H1 (cell line): ENCODE measurements at regions not wholly inside any gene's neighbourhood (a gene's known extent, or its start where the extent isn't known, plus 50 kb on each side); places are given as distances from the start of the nearest gene placed in this dataset.

Experiments used
- ATF2 ChIP-seq: IDR thresholded peaks from 2 replicates; pipeline ENCODE4 v1.6.1; 2012; ENCODE audit warnings: low read length, inconsistent platforms
- CHD2 ChIP-seq: IDR thresholded peaks from 2 replicates; pipeline ENCODE4 v1.6.1; 2012; ENCODE audit warnings: low read length, improper control_type of control experiment
- CHD7 ChIP-seq: fragments of 300-600 bp; sonication (generic); IDR thresholded peaks from 2 replicates; pipeline ENCODE4 v1.7.1; 2012; ENCODE audit warnings: low read length, moderate library complexity, mild to moderate bottlenecking, inconsistent platforms; ENCODE audit not compliant: insufficient replicate concordance
- CREB1 ChIP-seq: IDR thresholded peaks from 2 replicates; pipeline ENCODE4 v1.6.1; 2012; ENCODE audit warnings: inconsistent platforms
- CTCF ChIP-seq, 3 experiments: IDR thresholded peaks; 1 replicate in 2 of 3; 2 replicates in 1 of 3; pipeline versions ENCODE4 v1.5.1 to v1.6.1; 2011; ENCODE audit warnings: low read length in 3 of 3, mild to moderate bottlenecking in 3 of 3, inconsistent platforms in 2 of 3, low read depth in 1 of 3, moderate library complexity in 1 of 3; ENCODE audit not compliant: insufficient read depth in 1 of 3; ENCODE audit errors: control extremely low read depth in 1 of 3
- EP300 ChIP-seq, 2 experiments: IDR thresholded peaks; 1 replicate in 1 of 2; 2 replicates in 1 of 2; pipeline ENCODE4 v1.6.1; 2011 to 2012; ENCODE audit warnings: low read depth in 2 of 2, low read length in 2 of 2, mild to moderate bottlenecking in 2 of 2, borderline replicate concordance in 1 of 2, inconsistent platforms in 1 of 2, moderate library complexity in 1 of 2
- HDAC6 ChIP-seq: IDR thresholded peaks from one replicate; pipeline ENCODE4 v1.7.1; 2012; ENCODE audit warnings: low read depth, mild to moderate bottlenecking, inconsistent platforms, low read length, moderate library complexity
- JUND ChIP-seq: IDR thresholded peaks from 2 replicates; pipeline ENCODE4 v1.6.1; 2011; ENCODE audit warnings: mild to moderate bottlenecking, improper control_type of control experiment, low read length
- POLR2A ChIP-seq, 2 experiments: IDR thresholded peaks; 1 replicate in 1 of 2; 2 replicates in 1 of 2; pipeline ENCODE4 v1.6.1; 2011; ENCODE audit warnings: low read depth in 2 of 2, low read length in 2 of 2, mild to moderate bottlenecking in 2 of 2; ENCODE audit errors: control extremely low read depth in 1 of 2
- SIX5 ChIP-seq: IDR thresholded peaks from 2 replicates; pipeline ENCODE4 v1.6.1; 2011; ENCODE audit warnings: mild to moderate bottlenecking, low read depth, low read length
- SRF ChIP-seq: IDR thresholded peaks from 2 replicates; pipeline ENCODE4 v1.6.1; 2011; ENCODE audit warnings: mild to moderate bottlenecking, low read depth, low read length, moderate library complexity
- USF2 ChIP-seq: IDR thresholded peaks from 2 replicates; pipeline ENCODE4 v1.6.1; 2011; ENCODE audit warnings: low read length, improper control_type of control experiment
- ZNF274 ChIP-seq: IDR thresholded peaks from 2 replicates; pipeline ENCODE4 v1.7.0; 2012; ENCODE audit warnings: low read length, borderline replicate concordance; ENCODE audit errors: extremely low read depth

GRCh38 chr2:180717588-180717987, 262.8 kb upstream of the UBE2E3 start:
- no peak for TF ChIP-seq HDAC6
- no peak for TF ChIP-seq EP300 (IDR thresholded peaks at IDR 0.05; ENCODE audit: borderline replicate concordance in 1 of 2, low read depth in 2 of 2, low read length in 2 of 2)
- TF ChIP-seq CTCF (IDR thresholded peaks at IDR 0.05; ENCODE audit: control extremely low read depth in 1 of 3, insufficient read depth in 1 of 3, low read depth in 1 of 3, low read length in 3 of 3), result no peak
- TF ChIP-seq CREB1, result no peak
- TF ChIP-seq ZNF274, result no peak
- no peak for TF ChIP-seq JUND
- TF ChIP-seq CHD7, result no peak
- TF ChIP-seq ATF2, result no peak
- TF ChIP-seq SRF, result no peak
- TF ChIP-seq POLR2A (IDR thresholded peaks at IDR 0.05; ENCODE audit: control extremely low read depth in 1 of 2, low read depth in 2 of 2, low read length in 2 of 2), result no peak
- no peak for TF ChIP-seq CHD2
- TF ChIP-seq SIX5, result no peak
- no peak for TF ChIP-seq USF2
